NCI-H1105 (cell line): ENCODE measurements at regions not wholly inside any gene's neighbourhood (a gene's known extent, or its start where the extent isn't known, plus 50 kb on each side); places are given as distances from the start of the nearest gene placed in this dataset.
"Not testable (repeated sequence)": the region's sequence is repeated elsewhere in the genome, so short reads cannot be mapped to it uniquely, and the experiment has no call there.

Experiments
- DNase-seq: peaks from one replicate; lab custom pipeline; 2025; lab: John Stamatoyannopoulos, UW

GRCh38 chr14:82814339-82814738, 1280.7 kb upstream of the SEL1L start:
- DNase-seq: not testable (repeated sequence)

- DNase-seq: no peak
Measured at GRCh38 chr14:82830596-82830995, 1296.9 kb upstream of the SEL1L start.

DNA sequence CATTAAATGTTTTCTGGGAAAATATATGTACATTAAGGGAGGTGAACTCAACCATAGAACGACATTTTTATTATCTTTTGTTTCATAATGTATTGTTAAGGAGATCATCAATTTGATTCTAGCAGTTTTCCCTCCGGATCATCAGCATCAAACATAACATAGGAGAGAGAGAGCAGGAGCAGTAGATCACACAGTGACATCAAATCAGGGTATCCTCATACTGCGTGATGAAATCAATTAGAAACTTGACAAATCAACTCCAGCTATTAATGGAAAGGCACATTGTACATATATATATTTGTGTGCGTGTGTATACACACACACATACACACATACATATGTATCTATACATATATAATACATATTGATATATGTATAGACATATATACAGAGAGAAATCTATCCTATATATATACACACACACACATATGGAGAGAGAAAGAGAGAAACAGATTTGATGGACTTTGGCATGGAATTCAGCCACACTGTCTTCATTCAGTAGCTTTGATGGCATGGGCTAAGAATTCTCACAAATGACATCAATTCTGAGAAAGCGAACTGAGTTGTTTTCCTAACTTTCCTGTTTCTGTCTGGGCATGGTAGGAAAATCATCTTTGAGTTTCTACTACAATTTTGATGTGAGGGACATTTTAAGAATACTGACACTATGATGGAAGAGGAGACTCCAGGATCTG, 1302.8 kb upstream of the SEL1L start:
- DNase-seq: no peak

DNA sequence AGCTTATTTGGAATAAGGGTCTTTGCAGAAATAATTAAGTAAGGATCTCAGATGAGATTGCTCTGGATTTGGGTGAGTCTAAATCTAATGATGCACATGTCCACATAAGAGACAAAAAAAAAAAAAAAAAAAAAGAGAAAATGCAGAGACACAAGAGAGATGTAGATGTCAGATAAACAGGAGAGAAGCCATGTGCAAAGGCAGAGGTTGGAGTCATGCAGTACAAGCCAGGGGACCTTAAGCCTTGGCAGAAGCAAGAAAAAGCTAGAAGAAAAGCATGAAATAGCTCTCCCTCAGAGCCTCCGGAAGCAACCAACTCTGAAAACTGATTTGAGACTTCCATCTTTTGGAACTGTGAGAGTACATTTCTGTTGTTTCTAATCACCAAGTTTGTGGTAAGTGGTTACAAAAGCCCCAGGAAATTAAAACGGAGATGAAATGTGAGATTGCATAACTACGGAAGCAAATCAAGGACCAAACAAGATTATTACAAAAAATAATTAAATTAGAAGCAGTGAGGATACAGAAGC, 1304.0 kb upstream of the SEL1L start:
- no peak for DNase-seq

DNA sequence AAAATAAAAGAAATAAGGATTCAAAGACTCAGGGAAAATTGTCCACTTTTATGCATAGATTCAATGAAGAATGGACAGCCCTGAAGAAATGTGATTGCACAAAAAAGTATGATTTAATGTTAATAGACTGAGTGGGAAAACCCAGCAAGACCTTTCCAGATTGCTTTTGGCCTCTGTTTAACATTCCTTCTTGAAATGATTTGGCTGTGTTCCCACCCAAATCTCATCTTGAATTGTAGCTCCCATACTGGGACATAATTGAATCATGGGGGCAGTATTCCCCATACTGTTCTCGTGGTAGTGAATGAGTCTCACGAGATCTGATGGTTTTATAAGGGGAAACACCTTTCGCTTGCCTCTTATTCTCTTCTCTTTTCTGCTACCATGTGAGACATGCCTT, 1316.9 kb upstream of the SEL1L start:
- no peak for DNase-seq

DNA sequence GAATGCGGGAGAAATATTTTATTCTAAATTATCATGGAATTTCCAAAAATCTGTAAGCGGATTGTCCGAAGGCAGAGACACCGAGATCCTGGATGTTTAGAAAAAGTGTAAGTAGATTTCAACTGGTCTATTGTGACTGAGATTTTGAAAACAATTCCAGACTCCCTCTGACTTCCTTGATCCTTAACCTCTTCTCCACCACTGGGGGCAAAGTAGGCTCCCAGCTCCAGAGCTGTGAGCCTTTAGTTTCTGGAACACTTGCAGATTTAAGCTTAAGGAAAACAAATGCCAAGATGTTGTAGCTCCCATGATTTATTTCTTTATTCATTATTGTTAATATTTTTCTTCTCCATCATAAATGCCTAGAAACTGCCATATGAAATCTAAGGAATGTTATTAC, 1320.5 kb upstream of the SEL1L start:
- no peak for DNase-seq

- DNase-seq: no peak
Measured at GRCh38 chr14:82854901-82855300, 1321.2 kb upstream of the SEL1L start.

DNA sequence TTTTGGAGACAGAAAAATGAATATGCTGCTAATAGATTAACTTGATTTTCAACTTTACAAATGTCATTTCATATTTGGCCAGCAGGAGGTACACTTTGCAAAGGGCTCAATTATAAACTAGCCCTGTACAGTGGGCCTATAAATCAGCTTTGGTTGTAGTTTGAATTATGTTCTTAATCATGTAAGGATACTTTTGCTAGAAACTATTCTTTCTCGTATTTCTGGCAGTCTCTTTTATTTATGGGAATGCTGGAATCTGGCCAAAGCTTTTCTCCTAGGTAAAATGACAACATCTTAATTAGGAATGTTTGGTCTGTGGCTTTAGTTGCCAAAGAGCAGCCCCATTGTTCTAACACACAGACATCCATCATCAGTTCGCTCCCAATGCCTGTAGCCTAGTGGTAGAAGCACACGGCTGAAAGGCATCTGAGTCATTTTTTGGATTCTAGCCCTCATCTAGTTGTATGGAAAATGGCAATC, 1322.3 kb upstream of the SEL1L start:
- DNase-seq: peak; percentile 90

GRCh38 chr14:82861313-82861712, 1327.7 kb upstream of the SEL1L start:
- no peak for DNase-seq

- DNase-seq: no peak
Measured at GRCh38 chr14:82872494-82872893, 1338.8 kb upstream of the SEL1L start.

DNA sequence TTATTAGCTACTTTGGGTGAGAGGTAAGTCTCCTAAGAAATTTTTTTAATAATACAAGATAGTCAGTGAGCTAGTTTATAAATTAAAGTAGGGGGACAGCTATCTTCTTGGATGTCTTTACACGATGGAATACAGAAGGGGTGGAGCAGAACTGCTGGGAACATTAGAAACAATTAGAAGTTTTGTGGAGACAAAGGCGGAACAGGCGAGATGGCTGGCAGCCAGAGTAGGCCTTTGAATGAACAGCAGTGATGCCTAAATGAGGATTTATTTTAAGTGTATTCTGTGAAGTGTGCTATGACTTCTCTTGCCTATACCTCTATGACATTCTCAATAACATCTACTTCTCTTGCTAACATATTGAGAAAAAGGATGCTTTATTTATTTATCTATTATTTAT, 1345.3 kb upstream of the SEL1L start:
- DNase-seq: no peak

GRCh38 chr14:82879949-82880535, 1346.4 kb upstream of the SEL1L start:
- no peak for DNase-seq

- DNase-seq: no peak
Measured at GRCh38 chr14:82886670-82887069, 1353.0 kb upstream of the SEL1L start.

GRCh38 chr14:82889701-82890100, 1356.0 kb upstream of the SEL1L start:
- no peak for DNase-seq

DNA sequence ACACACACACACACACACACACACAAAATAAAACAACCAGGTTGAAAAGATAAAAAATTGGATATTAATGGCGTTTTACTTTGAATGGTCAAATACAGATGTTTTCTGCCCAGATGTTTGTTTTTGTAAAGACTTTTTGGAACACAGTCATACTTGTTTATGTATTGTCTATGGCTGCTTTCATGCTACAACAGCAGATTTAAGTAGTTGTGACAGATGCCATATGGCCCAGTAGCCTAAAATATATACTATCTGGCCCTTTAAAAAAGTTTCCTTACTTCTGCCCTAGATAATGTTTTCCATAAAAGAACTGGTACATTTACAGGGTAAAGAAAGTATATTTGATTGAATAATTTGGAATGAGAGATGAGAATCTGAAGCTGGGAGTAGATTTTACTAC, 1362.8 kb upstream of the SEL1L start:
- DNase-seq: no peak

DNA sequence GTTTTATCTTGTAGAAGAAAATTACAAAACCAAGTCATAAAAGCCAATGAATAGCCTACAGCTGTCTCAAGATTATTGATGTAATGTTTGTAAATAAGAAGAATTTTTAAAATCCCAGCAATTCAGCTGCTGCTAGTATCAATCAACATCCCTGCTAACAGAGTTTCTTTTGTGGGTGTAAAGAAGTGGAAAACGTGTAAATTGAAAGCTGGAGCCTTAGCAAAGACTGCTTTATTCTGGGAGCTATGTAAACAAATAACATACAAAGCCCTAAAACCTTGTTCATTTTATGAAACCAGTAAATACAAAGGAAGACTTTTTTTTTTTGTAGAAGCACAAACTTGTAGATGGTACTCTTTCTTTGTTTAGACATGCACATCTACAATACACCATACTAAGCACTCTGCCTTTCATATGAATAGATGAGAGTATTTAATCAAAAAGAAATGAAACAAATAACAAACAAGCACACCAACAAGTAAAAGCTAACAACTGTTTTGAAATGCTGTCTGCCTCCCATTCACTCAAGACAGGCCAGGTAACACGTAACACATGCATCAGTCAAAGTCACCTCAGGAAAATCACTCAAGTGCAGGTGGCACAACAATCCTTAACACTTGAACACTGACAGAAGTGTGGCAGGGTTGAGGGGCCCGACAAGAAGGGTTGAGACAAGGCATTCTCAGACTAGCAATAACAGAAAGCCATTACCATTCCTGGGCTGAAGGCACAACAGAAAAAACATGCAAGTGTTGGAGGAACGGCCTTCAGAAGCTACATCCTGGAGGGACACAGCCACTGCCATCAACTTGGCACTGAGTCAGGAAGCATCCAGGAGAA, 1364.0 kb upstream of the SEL1L start:
- no peak for DNase-seq

DNA sequence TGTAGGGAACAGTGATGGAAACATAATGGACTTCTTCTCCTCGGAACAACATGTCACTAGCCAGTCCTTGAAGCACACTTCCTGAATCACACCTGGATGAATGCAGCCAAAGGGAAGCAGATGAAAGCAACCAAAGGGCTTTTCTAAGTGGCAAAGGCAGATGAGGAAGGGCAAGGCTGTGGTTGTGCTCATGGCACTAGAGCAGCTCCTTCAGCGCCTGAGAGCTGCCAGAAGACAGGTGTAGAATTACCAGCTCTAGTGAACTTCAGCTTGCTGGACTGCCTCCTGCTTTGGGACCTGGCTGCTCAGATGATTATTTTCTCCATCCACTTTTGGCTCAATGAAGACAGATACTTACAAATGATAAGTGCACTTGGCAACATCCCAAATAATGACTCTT, 1372.1 kb upstream of the SEL1L start:
- DNase-seq: peak; percentile 60

DNA sequence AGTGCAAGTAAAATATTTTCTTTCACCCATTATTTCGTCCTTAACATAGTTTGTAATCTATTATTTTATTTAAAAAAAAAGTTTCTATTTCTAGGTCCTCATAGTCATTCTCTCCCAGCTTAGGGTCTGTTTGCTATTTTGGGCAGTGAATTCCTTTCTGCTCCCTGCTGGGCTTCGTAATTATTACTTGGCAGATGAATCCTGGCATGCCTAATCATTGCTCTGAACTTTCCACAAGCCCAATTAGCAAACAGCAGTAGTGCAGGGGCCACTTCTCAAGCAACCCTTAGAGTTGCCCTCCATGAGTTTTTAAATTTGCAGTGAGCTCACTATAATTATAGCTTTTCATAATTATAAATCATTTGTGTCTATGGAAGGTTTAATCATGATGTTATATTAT, 1378.3 kb upstream of the SEL1L start:
- DNase-seq: peak; percentile 67

- no peak for DNase-seq
Measured at GRCh38 chr14:82913396-82913795, 1379.7 kb upstream of the SEL1L start.

DNA sequence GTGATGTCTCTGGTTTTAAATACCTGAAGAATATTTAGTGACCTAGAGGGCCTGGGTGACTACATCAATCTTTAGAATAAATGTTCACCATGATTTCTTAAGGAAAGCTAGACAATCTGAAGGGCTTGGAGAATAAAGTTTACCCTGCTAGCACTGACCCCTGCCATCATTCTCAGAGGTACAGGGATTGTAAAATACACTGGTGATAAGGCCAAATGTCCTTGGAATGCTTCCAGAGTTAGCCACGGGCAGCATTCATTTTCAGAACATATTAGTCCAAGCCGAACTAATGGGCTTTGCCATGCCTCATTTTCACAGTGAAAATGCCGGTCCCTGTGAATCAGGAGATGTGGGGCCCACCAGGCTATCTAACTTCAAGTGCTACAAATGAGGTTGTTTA, 1381.7 kb upstream of the SEL1L start:
- DNase-seq: no peak

DNA sequence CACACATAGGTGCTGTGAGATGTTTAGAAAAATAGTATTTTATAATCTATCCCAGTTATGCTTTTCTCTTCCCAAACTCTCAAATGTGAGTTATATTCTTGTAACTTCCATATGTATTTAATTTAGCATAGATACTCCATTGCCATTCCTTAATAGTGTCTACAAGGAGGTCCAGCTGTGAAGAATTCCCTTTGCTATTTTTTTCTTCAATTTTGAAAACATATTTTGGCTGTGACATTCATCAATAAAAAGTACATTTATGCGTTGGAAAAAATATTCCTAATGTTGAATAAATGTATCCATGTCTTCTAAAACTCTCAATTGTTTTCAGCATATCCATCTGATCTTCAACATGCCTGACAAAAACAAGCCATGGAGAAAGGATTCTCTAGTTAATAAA, 1402.0 kb upstream of the SEL1L start:
- no peak for DNase-seq

GRCh38 chr14:82951171-82951570, 1417.5 kb upstream of the SEL1L start:
- DNase-seq: no peak

GRCh38 chr14:82963756-82964155, 1430.1 kb upstream of the SEL1L start:
- no peak for DNase-seq
